Neural cell (in vitro differentiated cells): ENCODE measurements at regions not wholly inside any gene's neighbourhood (a gene's known extent, or its start where the extent isn't known, plus 50 kb on each side); places are given as distances from the start of the nearest gene placed in this dataset.

Experiments
- CTCF ChIP-seq: fragments of 450-650 bp; IDR thresholded peaks from 2 replicates; pipeline ENCODE4 v1.5.1; 2014; ENCODE audit warnings: antibody characterized with exemption, mild to moderate bottlenecking, moderate library complexity; ENCODE audit not compliant: poor library complexity, severe bottlenecking
- EP300 ChIP-seq: fragments of 450-650 bp; conservative IDR thresholded peaks from 2 replicates; pipeline ENCODE4 v1.6.1; 2014; ENCODE audit warnings: antibody characterized with exemption, mild to moderate bottlenecking, moderate library complexity; ENCODE audit not compliant: poor library complexity, severe bottlenecking
- POLR2AphosphoS5 ChIP-seq: IDR thresholded peaks from 2 replicates; pipeline ENCODE4 v1.6.1; 2012
- RAD21 ChIP-seq: fragments of 450-650 bp; conservative IDR thresholded peaks from 2 replicates; pipeline ENCODE4 v1.6.1; 2014; ENCODE audit warnings: antibody characterized with exemption, mild to moderate bottlenecking, moderate library complexity
- TAF1 ChIP-seq: IDR thresholded peaks from 2 replicates; pipeline ENCODE4 v1.6.1; 2012; ENCODE audit warnings: low read depth

GRCh38 chr4:181294421-181294820, 948.8 kb upstream of the TENM3 start:
- no peak for TF ChIP-seq CTCF
- TF ChIP-seq EP300 = no peak
- TF ChIP-seq RAD21 = no peak
- no peak for TF ChIP-seq TAF1
- no peak for TF ChIP-seq POLR2AphosphoS5
